H1 (cell line): ENCODE measurements at regions not wholly inside any gene's neighbourhood (a gene's known extent, or its start where the extent isn't known, plus 50 kb on each side); places are given as distances from the start of the nearest gene placed in this dataset.

Experiments used
- ATF3 ChIP-seq: IDR thresholded peaks from 2 replicates; pipeline ENCODE4 v1.6.1; 2011; ENCODE audit warnings: low read depth, mild to moderate bottlenecking, low read length; ENCODE audit not compliant: insufficient read depth
- BACH1 ChIP-seq: IDR thresholded peaks from 2 replicates; pipeline ENCODE4 v1.6.1; 2012; ENCODE audit warnings: low read length, improper control_type of control experiment
- CEBPB ChIP-seq: IDR thresholded peaks from 2 replicates; pipeline ENCODE4 v1.6.1; 2012; ENCODE audit warnings: low read depth, low read length
- GABPA ChIP-seq: IDR thresholded peaks from 2 replicates; pipeline ENCODE4 v1.6.1; 2011; ENCODE audit warnings: mild to moderate bottlenecking, low read length, moderate library complexity, borderline replicate concordance; ENCODE audit not compliant: insufficient read depth
- HDAC2 ChIP-seq, 2 experiments: fragments of 300-600 bp in 1 of 2; sonication (generic) in 1 of 2; IDR thresholded peaks; 2 replicates each; pipeline ENCODE4 v1.6.1; 2011 to 2012; ENCODE audit warnings: low read depth in 2 of 2, low read length in 2 of 2, mild to moderate bottlenecking in 2 of 2, moderate library complexity in 2 of 2, borderline replicate concordance in 1 of 2, inconsistent platforms in 1 of 2
- TF ChIP-seq, protein P1 (sequence below), 3 experiments: IDR thresholded peaks; 1 replicate in 2 of 3; 2 replicates in 1 of 3; pipeline versions ENCODE4 v1.5.1 to v1.6.1; 2011; ENCODE audit warnings: low read length in 3 of 3, mild to moderate bottlenecking in 3 of 3, inconsistent platforms in 2 of 3, low read depth in 1 of 3, moderate library complexity in 1 of 3; ENCODE audit not compliant: insufficient read depth in 1 of 3; ENCODE audit errors: control extremely low read depth in 1 of 3
- TF ChIP-seq, protein P2 (sequence below): IDR thresholded peaks from 2 replicates; pipeline ENCODE4 v1.6.1; 2012; ENCODE audit warnings: inconsistent platforms

- TF ChIP-seq, protein P1, sequence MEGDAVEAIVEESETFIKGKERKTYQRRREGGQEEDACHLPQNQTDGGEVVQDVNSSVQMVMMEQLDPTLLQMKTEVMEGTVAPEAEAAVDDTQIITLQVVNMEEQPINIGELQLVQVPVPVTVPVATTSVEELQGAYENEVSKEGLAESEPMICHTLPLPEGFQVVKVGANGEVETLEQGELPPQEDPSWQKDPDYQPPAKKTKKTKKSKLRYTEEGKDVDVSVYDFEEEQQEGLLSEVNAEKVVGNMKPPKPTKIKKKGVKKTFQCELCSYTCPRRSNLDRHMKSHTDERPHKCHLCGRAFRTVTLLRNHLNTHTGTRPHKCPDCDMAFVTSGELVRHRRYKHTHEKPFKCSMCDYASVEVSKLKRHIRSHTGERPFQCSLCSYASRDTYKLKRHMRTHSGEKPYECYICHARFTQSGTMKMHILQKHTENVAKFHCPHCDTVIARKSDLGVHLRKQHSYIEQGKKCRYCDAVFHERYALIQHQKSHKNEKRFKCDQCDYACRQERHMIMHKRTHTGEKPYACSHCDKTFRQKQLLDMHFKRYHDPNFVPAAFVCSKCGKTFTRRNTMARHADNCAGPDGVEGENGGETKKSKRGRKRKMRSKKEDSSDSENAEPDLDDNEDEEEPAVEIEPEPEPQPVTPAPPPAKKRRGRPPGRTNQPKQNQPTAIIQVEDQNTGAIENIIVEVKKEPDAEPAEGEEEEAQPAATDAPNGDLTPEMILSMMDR (IDR thresholded peaks at IDR 0.05; ENCODE audit: control extremely low read depth in 1 of 3, insufficient read depth in 1 of 3, low read depth in 1 of 3, low read length in 3 of 3): no peak
- no peak for TF ChIP-seq BACH1
- TF ChIP-seq HDAC2 (IDR thresholded peaks at IDR 0.05; ENCODE audit: borderline replicate concordance in 1 of 2, low read depth in 2 of 2, low read length in 2 of 2): no peak
- no peak for TF ChIP-seq CEBPB
- TF ChIP-seq GABPA: no peak
- no peak for TF ChIP-seq ATF3
- TF ChIP-seq, protein P2, sequence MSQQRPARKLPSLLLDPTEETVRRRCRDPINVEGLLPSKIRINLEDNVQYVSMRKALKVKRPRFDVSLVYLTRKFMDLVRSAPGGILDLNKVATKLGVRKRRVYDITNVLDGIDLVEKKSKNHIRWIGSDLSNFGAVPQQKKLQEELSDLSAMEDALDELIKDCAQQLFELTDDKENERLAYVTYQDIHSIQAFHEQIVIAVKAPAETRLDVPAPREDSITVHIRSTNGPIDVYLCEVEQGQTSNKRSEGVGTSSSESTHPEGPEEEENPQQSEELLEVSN: no peak
These were observed 2832.9 kb upstream of the PCDH20 start (continued) for GRCh38 chr13:64248371-64249065.
